Astrocyte of the cerebellum (primary cell): ENCODE measurements at regions not wholly inside any gene's neighbourhood (a gene's known extent, or its start where the extent isn't known, plus 50 kb on each side); places are given as distances from the start of the nearest gene placed in this dataset.

Experiments used
- DNase-seq: peaks from one replicate; pipeline ENCODE4 v3.0.0-alpha.2; 2011; ENCODE audit warnings: low read depth
- H3K4me3 ChIP-seq: 2 replicates; pipeline ENCODE4 v1.5.1; 2011; ENCODE audit warnings: mild to moderate bottlenecking, low read depth, low read length, moderate library complexity
- in situ Hi-C: cut with HindIII; loops from 2 replicates; pipeline ENCODE4 v1.10.0; 2017; ENCODE audit warnings: low sequenced_read_pairs
- TF ChIP-seq, protein P1 (sequence below): IDR thresholded peaks from 2 replicates; pipeline ENCODE4 v1.5.1; 2012; ENCODE audit warnings: low read length, low read depth, moderate library complexity, mild to moderate bottlenecking; ENCODE audit errors: missing control alignments

- TF ChIP-seq, protein P1, sequence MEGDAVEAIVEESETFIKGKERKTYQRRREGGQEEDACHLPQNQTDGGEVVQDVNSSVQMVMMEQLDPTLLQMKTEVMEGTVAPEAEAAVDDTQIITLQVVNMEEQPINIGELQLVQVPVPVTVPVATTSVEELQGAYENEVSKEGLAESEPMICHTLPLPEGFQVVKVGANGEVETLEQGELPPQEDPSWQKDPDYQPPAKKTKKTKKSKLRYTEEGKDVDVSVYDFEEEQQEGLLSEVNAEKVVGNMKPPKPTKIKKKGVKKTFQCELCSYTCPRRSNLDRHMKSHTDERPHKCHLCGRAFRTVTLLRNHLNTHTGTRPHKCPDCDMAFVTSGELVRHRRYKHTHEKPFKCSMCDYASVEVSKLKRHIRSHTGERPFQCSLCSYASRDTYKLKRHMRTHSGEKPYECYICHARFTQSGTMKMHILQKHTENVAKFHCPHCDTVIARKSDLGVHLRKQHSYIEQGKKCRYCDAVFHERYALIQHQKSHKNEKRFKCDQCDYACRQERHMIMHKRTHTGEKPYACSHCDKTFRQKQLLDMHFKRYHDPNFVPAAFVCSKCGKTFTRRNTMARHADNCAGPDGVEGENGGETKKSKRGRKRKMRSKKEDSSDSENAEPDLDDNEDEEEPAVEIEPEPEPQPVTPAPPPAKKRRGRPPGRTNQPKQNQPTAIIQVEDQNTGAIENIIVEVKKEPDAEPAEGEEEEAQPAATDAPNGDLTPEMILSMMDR, result no peak
- in situ Hi-C loops, result loop anchor here (5.0 kb wide), 1 partner anchor 50 kb away; no protein-coding TSS in a partner anchor
- no peak for DNase-seq
- H3K4me3 ChIP-seq, result no peak overlapping the region
These were observed 95.5 kb upstream of the PPP2R3B start for GRCh38 chrX:482192-482701.

DNA sequence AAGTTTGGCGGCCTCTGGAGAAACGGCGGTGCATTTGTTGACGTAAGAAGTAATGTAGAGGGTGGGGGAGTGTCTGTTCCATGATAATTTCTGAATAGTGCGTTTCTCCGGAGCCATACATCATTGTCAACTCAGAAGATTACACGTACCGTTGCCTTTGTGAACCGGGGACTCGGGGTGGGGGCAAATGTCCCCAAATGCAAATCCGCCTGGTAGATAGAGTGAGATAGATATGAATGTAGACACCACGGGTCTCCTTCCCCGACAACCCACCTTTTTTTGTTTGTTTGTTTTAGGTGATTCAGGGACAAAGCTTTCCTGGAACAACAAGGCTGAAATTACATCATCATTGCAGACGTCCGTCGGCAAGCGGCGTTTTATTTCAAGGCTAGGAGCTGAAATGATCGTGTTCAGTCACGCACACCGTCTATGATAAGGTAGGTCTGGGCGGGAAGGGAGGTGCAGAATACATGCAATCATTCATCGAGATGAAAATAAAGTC, 96.0 kb upstream of the PPP2R3B start:
- TF ChIP-seq, protein P1, result no peak
- H3K4me3 ChIP-seq, result no peak overlapping the region
- no peak for DNase-seq
- in situ Hi-C loops, result loop anchor here (5.0 kb wide), 1 partner anchor 50 kb away; no protein-coding TSS in a partner anchor

DNA sequence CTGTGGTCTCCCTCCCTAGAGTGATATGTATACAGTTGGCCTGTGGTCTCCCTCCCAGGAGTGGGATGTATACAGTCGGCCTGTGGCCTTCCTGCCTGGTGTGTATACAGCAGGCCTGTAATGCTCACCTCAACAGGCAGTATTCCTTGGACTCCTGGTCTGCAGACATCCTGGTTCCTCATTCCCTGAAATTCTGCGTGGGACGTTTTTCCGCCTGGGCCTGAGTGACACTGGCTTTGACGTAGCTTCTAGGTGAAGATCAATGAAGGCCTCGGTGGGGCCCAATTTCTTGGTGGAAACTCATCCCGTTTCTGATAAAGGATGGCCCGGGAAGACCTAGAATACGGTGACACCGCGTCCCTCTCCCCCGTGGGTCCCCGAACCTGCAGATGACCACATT, 98.7 kb upstream of the PPP2R3B start:
- H3K4me3 ChIP-seq, result no peak overlapping the region
- in situ Hi-C loops, result loop anchor here (5.0 kb wide), 1 partner anchor 62 kb away; no protein-coding TSS in a partner anchor
- TF ChIP-seq, protein P1, result no peak
- DNase-seq, result no peak

DNA sequence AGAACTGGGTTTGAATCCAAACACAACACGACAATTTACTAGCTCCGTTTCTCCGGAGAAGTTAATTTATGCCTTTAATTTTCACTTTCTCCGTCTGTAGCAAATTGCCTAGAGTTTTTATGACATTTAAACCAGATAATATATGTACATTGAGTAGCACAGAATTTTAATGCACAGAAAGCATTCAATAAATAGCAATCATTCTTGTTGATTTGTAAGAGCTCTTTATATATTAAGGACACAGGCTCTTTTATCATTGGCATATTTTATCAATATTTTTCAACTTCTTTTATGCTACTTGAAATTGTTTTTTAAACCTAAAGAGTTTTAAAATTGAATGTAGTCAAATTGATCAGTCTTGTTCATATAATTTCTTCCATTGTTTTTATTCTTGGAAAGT, 99.6 kb upstream of the PPP2R3B start:
- TF ChIP-seq, protein P1, result no peak
- in situ Hi-C loops, result loop anchor here (5.0 kb wide), 1 partner anchor 61 kb away; no protein-coding TSS in a partner anchor
- DNase-seq, result no peak
- no peak overlapping the region for H3K4me3 ChIP-seq

GRCh38 chrX:487836-488235, 101.1 kb upstream of the PPP2R3B start:
- H3K4me3 ChIP-seq, result no peak overlapping the region
- DNase-seq, result no peak
- in situ Hi-C loops, result loop anchor here (5.0 kb wide), 1 partner anchor 59 kb away; no protein-coding TSS in a partner anchor
- TF ChIP-seq, protein P1, result no peak

DNA sequence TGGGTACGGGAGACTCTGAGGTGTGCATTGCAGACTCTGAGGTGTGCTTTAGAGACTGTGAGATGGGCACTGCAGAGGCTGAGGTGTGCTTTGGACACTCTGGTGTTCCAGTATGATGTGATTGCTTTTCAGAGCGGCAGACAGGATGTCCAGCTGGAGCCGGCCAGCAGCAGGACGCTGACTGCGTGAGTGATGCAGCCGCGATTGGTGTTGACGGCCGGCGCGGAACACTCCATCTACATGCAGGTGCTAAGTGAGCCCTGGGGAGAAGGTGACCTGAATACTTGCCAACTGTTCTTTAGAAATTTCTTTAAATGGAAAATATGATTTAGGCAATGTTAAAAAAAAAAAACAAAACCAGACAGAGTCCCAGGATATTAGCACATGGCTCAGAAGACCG, 103.1 kb upstream of the PPP2R3B start:
- in situ Hi-C loops, result loop anchor here (5.0 kb wide), 1 partner anchor 57 kb away; no protein-coding TSS in a partner anchor
- TF ChIP-seq, protein P1, result no peak

More for the DNA sequence above, 103.1 kb upstream of the PPP2R3B start:
- no peak for DNase-seq
- no peak overlapping the region for H3K4me3 ChIP-seq
